KMS-11 (cell line): ENCODE measurements at regions not wholly inside any gene's neighbourhood (a gene's known extent, or its start where the extent isn't known, plus 50 kb on each side); places are given as distances from the start of the nearest gene placed in this dataset.

Experiments
- H2AFZ ChIP-seq: fragments of 200-600 bp; sonication (generic); 2 replicates; pipeline ENCODE4 v1.6.1; 2016; ENCODE audit warnings: antibody characterized with exemption, mixed run types, low read depth
- H3K27ac ChIP-seq: fragments of 200-600 bp; sonication (generic); 2 replicates; pipeline ENCODE4 v1.6.1; 2016; ENCODE audit warnings: mild to moderate bottlenecking, mixed run types
- H3K27me3 ChIP-seq: fragments of 200-600 bp; sonication (generic); 2 replicates; pipeline ENCODE4 v1.6.1; 2017; ENCODE audit warnings: mild to moderate bottlenecking, low read depth, mixed run types, moderate library complexity; ENCODE audit not compliant: insufficient read depth
- H3K36me3 ChIP-seq: fragments of 200-600 bp; sonication (generic); 2 replicates; pipeline ENCODE4 v1.6.1; 2017; ENCODE audit warnings: mild to moderate bottlenecking, mixed run types; ENCODE audit not compliant: insufficient read depth
- H3K4me1 ChIP-seq: fragments of 200-600 bp; sonication (generic); 2 replicates; pipeline ENCODE4 v1.6.1; 2016; ENCODE audit warnings: mild to moderate bottlenecking, low read depth, mixed run types; ENCODE audit not compliant: poor library complexity, severe bottlenecking
- H3K4me2 ChIP-seq: fragments of 200-600 bp; sonication (generic); 2 replicates; pipeline ENCODE4 v1.7.0; 2016; ENCODE audit warnings: mild to moderate bottlenecking, mixed run types
- H3K4me3 ChIP-seq: fragments of 200-600 bp; sonication (generic); IDR thresholded peaks from 2 replicates; pipeline ENCODE4 v1.6.1; 2017; ENCODE audit warnings: low read depth, low read length, mixed read lengths; ENCODE audit not compliant: insufficient read depth
- H3K79me2 ChIP-seq: fragments of 200-600 bp; sonication (generic); 2 replicates; pipeline ENCODE4 v1.6.1; 2016; ENCODE audit warnings: low read depth, mixed run types; ENCODE audit not compliant: insufficient read depth
- H3K9ac ChIP-seq: fragments of 200-600 bp; sonication (generic); 2 replicates; pipeline ENCODE4 v1.6.1; 2016; ENCODE audit warnings: mild to moderate bottlenecking, mixed run types
- H4K20me1 ChIP-seq: fragments of 200-600 bp; sonication (generic); 2 replicates; pipeline ENCODE4 v1.6.1; 2016; ENCODE audit warnings: mild to moderate bottlenecking, mixed run types; ENCODE audit not compliant: insufficient read depth
- CTCF ChIP-seq: fragments of 200-600 bp; sonication (generic); conservative IDR thresholded peaks from 2 replicates; pipeline ENCODE4 v1.6.1; 2017; ENCODE audit warnings: low read depth, mild to moderate bottlenecking, antibody characterized with exemption, low read length, moderate library complexity, mixed read lengths

GRCh38 chr5:155750571-155750970 is 576.4 kb upstream of the SGCD start:
- H3K4me1 ChIP-seq = no peaks in the 10 kb centered on the region
- H4K20me1 ChIP-seq = no peaks in the 10 kb centered on the region
- TF ChIP-seq CTCF = no peak
- H3K79me2 ChIP-seq = no peaks in the 10 kb centered on the region
- H3K4me2 ChIP-seq = no peak overlapping the region
- H3K27ac ChIP-seq = no peak overlapping the region
- H3K4me3 ChIP-seq = no peak overlapping the region
- no peak overlapping the region for H2AFZ ChIP-seq
- no peaks in the 10 kb centered on the region for H3K36me3 ChIP-seq
- no peaks in the 10 kb centered on the region for H3K27me3 ChIP-seq
- no peak overlapping the region for H3K9ac ChIP-seq

- no peaks in the 10 kb centered on the region for H3K4me1 ChIP-seq
- H3K79me2 ChIP-seq = no peaks in the 10 kb centered on the region
- H3K9ac ChIP-seq = no peak overlapping the region
- TF ChIP-seq CTCF = no peak
- H3K27me3 ChIP-seq = no peaks in the 10 kb centered on the region
- no peak overlapping the region for H3K4me2 ChIP-seq
- no peak overlapping the region for H2AFZ ChIP-seq
- H3K36me3 ChIP-seq = no peaks in the 10 kb centered on the region
- H4K20me1 ChIP-seq = no peaks in the 10 kb centered on the region
- H3K4me3 ChIP-seq = no peak overlapping the region
- no peak overlapping the region for H3K27ac ChIP-seq
Measured at GRCh38 chr5:155753943-155754581, 572.9 kb upstream of the SGCD start.

- no peak overlapping the region for H3K9ac ChIP-seq
- no peak overlapping the region for H2AFZ ChIP-seq
- H3K79me2 ChIP-seq = no peaks in the 10 kb centered on the region
- no peak overlapping the region for H3K27ac ChIP-seq
- H4K20me1 ChIP-seq = no peaks in the 10 kb centered on the region
- H3K4me3 ChIP-seq = no peak overlapping the region
- TF ChIP-seq CTCF = no peak
- H3K36me3 ChIP-seq = no peaks in the 10 kb centered on the region
- no peak overlapping the region for H3K4me2 ChIP-seq
- no peaks in the 10 kb centered on the region for H3K27me3 ChIP-seq
- H3K4me1 ChIP-seq = no peaks in the 10 kb centered on the region
Measured at GRCh38 chr5:155759252-155759651, 567.7 kb upstream of the SGCD start.

- Histone ChIP-seq H3K36me3 (no peaks in the 10 kb centered on the region), H3K27me3 (no peaks in the 10 kb centered on the region), H3K4me1 (no peaks in the 10 kb centered on the region), H3K4me3 (no peak overlapping the region), H3K4me2 (no peak overlapping the region), H2AFZ (no peak overlapping the region), H3K27ac (no peak overlapping the region), H3K9ac (no peak overlapping the region), H4K20me1 (no peaks in the 10 kb centered on the region), H3K79me2 (no peaks in the 10 kb centered on the region)
- TF ChIP-seq CTCF = no peak
Measured at GRCh38 chr5:155759984-155760383, 567.0 kb upstream of the SGCD start.
